Endothelial cell (in vitro differentiated cells): ENCODE measurements at regions not wholly inside any gene's neighbourhood (a gene's known extent, or its start where the extent isn't known, plus 50 kb on each side); places are given as distances from the start of the nearest gene placed in this dataset.

Experiments
- DNase-seq: peaks from one replicate; pipeline ENCODE4 v3.0.0; 2021; ENCODE audit warnings: low spot score
- H3K27ac Mint-ChIP-seq: one replicate; pipeline ENCODE4 v1.8.0; 2021; ENCODE audit warnings: mixed read lengths, inconsistent platforms; ENCODE audit not compliant: unreplicated experiment
- H3K27me3 Mint-ChIP-seq: one replicate; pipeline ENCODE4 v1.8.0; 2021; ENCODE audit warnings: mild to moderate bottlenecking, moderate library complexity, mixed read lengths, inconsistent platforms; ENCODE audit not compliant: unreplicated experiment
- H3K36me3 Mint-ChIP-seq: one replicate; pipeline ENCODE4 v1.8.0; 2021; ENCODE audit warnings: mild to moderate bottlenecking, low read depth, mixed read lengths, inconsistent platforms; ENCODE audit not compliant: unreplicated experiment
- H3K4me1 Mint-ChIP-seq: one replicate; pipeline ENCODE4 v1.8.0; 2021; ENCODE audit warnings: mild to moderate bottlenecking, mixed read lengths, inconsistent platforms; ENCODE audit not compliant: unreplicated experiment
- H3K4me3 Mint-ChIP-seq: one replicate; pipeline ENCODE4 v1.8.0; 2021; ENCODE audit warnings: mild to moderate bottlenecking, mixed read lengths, inconsistent platforms; ENCODE audit not compliant: unreplicated experiment
- H3K9me3 Mint-ChIP-seq: one replicate; pipeline ENCODE4 v1.8.0; 2021; ENCODE audit warnings: mixed read lengths, inconsistent platforms; ENCODE audit not compliant: unreplicated experiment
- CTCF ChIP-seq: fragments of 200-600 bp; sonication (generic); IDR thresholded peaks from one replicate; pipeline ENCODE4 v1.5.0; 2021; ENCODE audit warnings: antibody characterized with exemption; ENCODE audit not compliant: unreplicated experiment

- H3K4me1 Mint-ChIP-seq, result no peaks in the 10 kb centered on the region
- no peaks in the 10 kb centered on the region for H3K36me3 Mint-ChIP-seq
- TF ChIP-seq CTCF, result no peak
- H3K27ac Mint-ChIP-seq, result no peak overlapping the region
- H3K9me3 Mint-ChIP-seq, result no peaks in the 10 kb centered on the region
- H3K27me3 Mint-ChIP-seq, result no peaks in the 10 kb centered on the region
- no peak overlapping the region for H3K4me3 Mint-ChIP-seq
- DNase-seq, result no peak
Observed at GRCh38 chr6:81476881-81477280, 275.6 kb downstream of the TENT5A start.

GRCh38 chr6:81475646-81476045 is 276.8 kb downstream of the TENT5A start:
- no peaks in the 10 kb centered on the region for H3K4me1 Mint-ChIP-seq

GRCh38 chr6:81465859-81466258 is 286.6 kb downstream of the TENT5A start:
- Mint-ChIP-seq H3K4me1 (no peaks in the 10 kb centered on the region), H3K27me3 (peaks cover 2% of the 10 kb centered on the region), H3K36me3 (no peaks in the 10 kb centered on the region), H3K4me3 (no peak overlapping the region), H3K27ac (no peak overlapping the region), H3K9me3 (no peaks in the 10 kb centered on the region)
- DNase-seq, result peak; percentile 23
- peak; percentile 86 for TF ChIP-seq CTCF

More at GRCh38 chr6:81475646-81476045, 276.8 kb downstream of the TENT5A start:
- H3K9me3 Mint-ChIP-seq, result no peaks in the 10 kb centered on the region
- no peak for TF ChIP-seq CTCF
- no peak overlapping the region for H3K27ac Mint-ChIP-seq
- DNase-seq, result no peak
- H3K36me3 Mint-ChIP-seq, result no peaks in the 10 kb centered on the region
- no peaks in the 10 kb centered on the region for H3K27me3 Mint-ChIP-seq
- no peak overlapping the region for H3K4me3 Mint-ChIP-seq

GRCh38 chr6:81456416-81456815 is 296.1 kb downstream of the TENT5A start:
- H3K4me1 Mint-ChIP-seq, result no peaks in the 10 kb centered on the region
- TF ChIP-seq CTCF, result no peak
- H3K9me3 Mint-ChIP-seq, result no peaks in the 10 kb centered on the region
- H3K4me3 Mint-ChIP-seq, result no peak overlapping the region
- H3K36me3 Mint-ChIP-seq, result no peaks in the 10 kb centered on the region
- no peak for DNase-seq
- H3K27ac Mint-ChIP-seq, result no peak overlapping the region
- no peaks in the 10 kb centered on the region for H3K27me3 Mint-ChIP-seq

GRCh38 chr6:81455641-81456040 is 296.8 kb downstream of the TENT5A start:
- Mint-ChIP-seq H3K4me1 (no peaks in the 10 kb centered on the region), H3K4me3 (no peak overlapping the region), H3K27ac (no peak overlapping the region), H3K36me3 (no peaks in the 10 kb centered on the region), H3K27me3 (no peaks in the 10 kb centered on the region), H3K9me3 (no peaks in the 10 kb centered on the region)
- DNase-seq, result no peak
- TF ChIP-seq CTCF, result no peak
